ENCODE measurements at regions not wholly inside any gene's neighbourhood (a gene's known extent, or its start where the extent isn't known, plus 50 kb on each side); places are given as distances from the start of the nearest gene placed in this dataset.

- ChIA-PET CTCF (ENCODE audit: partially characterized antibody) (no interaction called here), POLR2A (ENCODE audit: partially characterized antibody) (no interaction called here)
- H2BK120ac ChIP-seq (replicated peaks; ENCODE audit: low read depth, low read length), result no peak overlapping the region
- no peaks in the 10 kb centered on the region for H3K27me3 ChIP-seq (replicated peaks in 1 of 4; ENCODE audit: control insufficient read depth in 3 of 4, extremely low read depth in 1 of 4, insufficient read depth in 3 of 4, low read length in 3 of 4)
- H3K23me2 ChIP-seq (ENCODE audit: low read depth, low read length), result no peaks in the 10 kb centered on the region
- TF ChIP-seq KDM1A (IDR thresholded peaks at IDR 0.05; ENCODE audit: borderline replicate concordance, low read length) (no peak), TEAD4 (IDR thresholded peaks at IDR 0.05; ENCODE audit: low read depth, low read length) (no peak), NRF1 (IDR thresholded peaks at IDR 0.05; ENCODE audit: low read depth, low read length) (no peak), FOSL1 (IDR thresholded peaks at IDR 0.05; ENCODE audit: insufficient read depth, low read depth, low read length) (no peak), NANOG (IDR thresholded peaks at IDR 0.05; ENCODE audit: insufficient read depth, low read depth, low read length, poor library complexity, severe bottlenecking) (no peak), RNF2 (IDR thresholded peaks at IDR 0.05; ENCODE audit: borderline replicate concordance, low read depth, low read length, missing control alignments, poor library complexity, severe bottlenecking) (no peak), POLR2A (IDR thresholded peaks at IDR 0.05; ENCODE audit: control extremely low read depth in 1 of 2, low read depth in 2 of 2, low read length in 2 of 2) (no peak)
- H2BK20ac ChIP-seq (ENCODE audit: low read length), result no peak overlapping the region
- no peak overlapping the region for H2AK5ac ChIP-seq (ENCODE audit: low read depth, low read length)
- H3K4me1 ChIP-seq (replicated peaks in 1 of 4; ENCODE audit: control insufficient read depth in 3 of 4, insufficient read depth in 4 of 4, low read length in 3 of 4), result peaks cover 0 to 2% (median 0%) of the 10 kb centered on the region in 4 experiments; a peak in 2 of 7 replicates
- FAIRE-seq (no peak), DNase-seq (ENCODE audit: low read depth in 1 of 2, low spot score in 2 of 2) (no peak)
- no peaks in the 10 kb centered on the region for H3K79me2 ChIP-seq (ENCODE audit: control insufficient read depth in 1 of 2, insufficient read depth in 2 of 2, low read length in 2 of 2)
- H3K18ac ChIP-seq (ENCODE audit: extremely low read depth, low read length), result no peak overlapping the region
- no peak overlapping the region for H3K9ac ChIP-seq (replicated peaks in 1 of 4; ENCODE audit: extremely low read depth in 1 of 4, low read depth in 3 of 4, low read length in 3 of 4)
- H2AFZ ChIP-seq (ENCODE audit: low read length), result no peak overlapping the region
- H3K56ac ChIP-seq (replicated peaks; ENCODE audit: insufficient read length, low read depth, low read length), result no peak overlapping the region
- WGBS, 2 experiments (ENCODE audit: extremely low coverage in 1 of 2, insufficient coverage in 1 of 2, insufficient read length in 1 of 2, insufficient replicate concordance in 2 of 2, low coverage in 1 of 2, low lambda C conversion rate in 2 of 2, missing lambda C conversion rate in 1 of 2), result 94% methylated on average over 2 of the region's 2 CpGs; no CpG with 5 or more reads in 1 of the 2 experiments
- H3K36me3 ChIP-seq (ENCODE audit: control insufficient read depth in 2 of 4, insufficient read depth in 4 of 4, low read length in 3 of 4), result no peaks in the 10 kb centered on the region
- H3K4me3 ChIP-seq (ENCODE audit: extremely low read depth in 1 of 4, insufficient read depth in 2 of 4, low read depth in 3 of 4, low read length in 4 of 4), result no peak overlapping the region
- H3K9me3 ChIP-seq (ENCODE audit: insufficient read depth in 2 of 2, low read depth in 1 of 2, low read length in 1 of 2), result no peaks in the 10 kb centered on the region
- no peak overlapping the region for H3K27ac ChIP-seq (ENCODE audit: low read depth, low read length)
- H3K79me1 ChIP-seq (ENCODE audit: low read depth, low read length), result no peaks in the 10 kb centered on the region
- H2BK15ac ChIP-seq (ENCODE audit: low read length), result no peak overlapping the region
- no peak overlapping the region for H3K23ac ChIP-seq (ENCODE audit: insufficient read length)
- no peak overlapping the region for H4K5ac ChIP-seq (ENCODE audit: insufficient read length, low read depth, low read length)
- H3K14ac ChIP-seq (ENCODE audit: insufficient read length), result no peak overlapping the region
- H3K4me2 ChIP-seq (ENCODE audit: insufficient read depth in 1 of 2, low read depth in 2 of 2, low read length in 2 of 2), result no peak overlapping the region
- H4K8ac ChIP-seq (ENCODE audit: extremely low read depth, insufficient read depth, low read length), result no peak overlapping the region
- no peak overlapping the region for H3K4ac ChIP-seq (replicated peaks; ENCODE audit: insufficient read length, low read depth, low read length)
- no peak overlapping the region for H2BK12ac ChIP-seq (ENCODE audit: low read depth, low read length)
- H4K20me1 ChIP-seq (replicated peaks in 1 of 2; ENCODE audit: control insufficient read depth in 1 of 2, insufficient read depth in 2 of 2, low read length in 2 of 2), result no peaks in the 10 kb centered on the region
- no peak overlapping the region for H2BK5ac ChIP-seq (ENCODE audit: low read depth, low read length)
- H4K91ac ChIP-seq (replicated peaks; ENCODE audit: insufficient read length, low read length), result no peak overlapping the region
These were observed 167.8 kb upstream of the VRK2 start for GRCh38 chr2:57878866-57879210.

Measured in H1 (cell line).